Sigmoid colon (tissue), 3 donors: ENCODE measurements at regions not wholly inside any gene's neighbourhood (a gene's known extent, or its start where the extent isn't known, plus 50 kb on each side); places are given as distances from the start of the nearest gene placed in this dataset.

Experiments used
- CTCF ChIP-seq, 4 experiments: fragments of 450-650 bp in 3 of 4; fragments of 200-600 bp in 1 of 4; IDR thresholded peaks; one replicate each; pipeline ENCODE4 v1.5.1; 2016 to 2019; ENCODE audit warnings: antibody characterized with exemption in 4 of 4, mild to moderate bottlenecking in 3 of 4, moderate library complexity in 2 of 4
- POLR2A ChIP-seq, 2 donors: fragments of 450-650 bp; IDR thresholded peaks; one replicate each; pipeline ENCODE4 v1.6.1; 2016; ENCODE audit warnings: antibody characterized with exemption in 2 of 2, mild to moderate bottlenecking in 2 of 2, moderate library complexity in 2 of 2

- TF ChIP-seq CTCF (IDR thresholded peaks at IDR 0.05) (no peak), POLR2A (IDR thresholded peaks at IDR 0.05) (no peak)
Measured at GRCh38 chr3:102085431-102086176, 236.3 kb downstream of the NFKBIZ start.
